ENCODE measurements at regions not wholly inside any gene's neighbourhood (a gene's known extent, or its start where the extent isn't known, plus 50 kb on each side); places are given as distances from the start of the nearest gene placed in this dataset.

DNA sequence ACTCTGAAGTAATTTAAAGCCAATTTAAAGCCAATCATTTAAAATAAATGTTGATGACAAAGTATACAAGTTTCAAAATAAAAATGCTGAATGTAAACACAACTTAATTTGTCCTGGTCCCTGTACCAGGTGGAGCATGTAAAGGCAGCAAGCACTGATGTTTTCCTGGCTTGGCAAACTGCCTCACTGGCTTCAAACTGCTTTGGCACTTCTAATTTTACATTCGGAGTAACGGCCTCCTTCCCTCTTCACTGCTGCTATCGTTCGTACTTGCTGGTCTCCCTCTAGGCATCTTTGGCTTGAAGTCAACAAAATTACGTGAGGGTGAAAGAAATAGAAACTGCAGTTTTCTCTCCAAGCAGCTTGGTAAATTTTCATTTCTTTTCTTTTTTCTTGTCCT lies 287.9 kb downstream of the LTN1 start:
- H3K9me3 ChIP-seq (ENCODE audit: control insufficient read depth, insufficient read depth, low read length): no peaks in the 10 kb centered on the region
- H3K27me3 ChIP-seq (ENCODE audit: control insufficient read depth, low read length): no peaks in the 10 kb centered on the region
- H3K36me3 ChIP-seq (ENCODE audit: control insufficient read depth, low read length): no peaks in the 10 kb centered on the region
- no peaks in the 10 kb centered on the region for H3K79me2 ChIP-seq (ENCODE audit: control insufficient read depth, low read length)
- no peaks in the 10 kb centered on the region for H3F3A ChIP-seq (ENCODE audit: control insufficient read depth, insufficient read depth)
- H3K27ac ChIP-seq (ENCODE audit: low read depth, low read length): no peak overlapping the region
- no peaks in the 10 kb centered on the region for H3K4me1 ChIP-seq (ENCODE audit: control insufficient read depth, low read length)
- no peak overlapping the region for H3K4me2 ChIP-seq (ENCODE audit: low read length)
- H3K9me2 ChIP-seq (replicated peaks; ENCODE audit: control insufficient read depth, low read length): no peaks in the 10 kb centered on the region
- no peak overlapping the region for H3K4me3 ChIP-seq (ENCODE audit: low read length)
- H4K20me1 ChIP-seq (ENCODE audit: control insufficient read depth, insufficient read depth, low read depth, low read length): no peaks in the 10 kb centered on the region
- no peak for TF ChIP-seq EZH2phosphoT487 (IDR thresholded peaks at IDR 0.05; ENCODE audit: borderline replicate concordance, low read length)
- TF ChIP-seq, protein P1, sequence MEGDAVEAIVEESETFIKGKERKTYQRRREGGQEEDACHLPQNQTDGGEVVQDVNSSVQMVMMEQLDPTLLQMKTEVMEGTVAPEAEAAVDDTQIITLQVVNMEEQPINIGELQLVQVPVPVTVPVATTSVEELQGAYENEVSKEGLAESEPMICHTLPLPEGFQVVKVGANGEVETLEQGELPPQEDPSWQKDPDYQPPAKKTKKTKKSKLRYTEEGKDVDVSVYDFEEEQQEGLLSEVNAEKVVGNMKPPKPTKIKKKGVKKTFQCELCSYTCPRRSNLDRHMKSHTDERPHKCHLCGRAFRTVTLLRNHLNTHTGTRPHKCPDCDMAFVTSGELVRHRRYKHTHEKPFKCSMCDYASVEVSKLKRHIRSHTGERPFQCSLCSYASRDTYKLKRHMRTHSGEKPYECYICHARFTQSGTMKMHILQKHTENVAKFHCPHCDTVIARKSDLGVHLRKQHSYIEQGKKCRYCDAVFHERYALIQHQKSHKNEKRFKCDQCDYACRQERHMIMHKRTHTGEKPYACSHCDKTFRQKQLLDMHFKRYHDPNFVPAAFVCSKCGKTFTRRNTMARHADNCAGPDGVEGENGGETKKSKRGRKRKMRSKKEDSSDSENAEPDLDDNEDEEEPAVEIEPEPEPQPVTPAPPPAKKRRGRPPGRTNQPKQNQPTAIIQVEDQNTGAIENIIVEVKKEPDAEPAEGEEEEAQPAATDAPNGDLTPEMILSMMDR (IDR thresholded peaks at IDR 0.05; ENCODE audit: low read depth, low read length, poor library complexity, severe bottlenecking): no peak

DNA sequence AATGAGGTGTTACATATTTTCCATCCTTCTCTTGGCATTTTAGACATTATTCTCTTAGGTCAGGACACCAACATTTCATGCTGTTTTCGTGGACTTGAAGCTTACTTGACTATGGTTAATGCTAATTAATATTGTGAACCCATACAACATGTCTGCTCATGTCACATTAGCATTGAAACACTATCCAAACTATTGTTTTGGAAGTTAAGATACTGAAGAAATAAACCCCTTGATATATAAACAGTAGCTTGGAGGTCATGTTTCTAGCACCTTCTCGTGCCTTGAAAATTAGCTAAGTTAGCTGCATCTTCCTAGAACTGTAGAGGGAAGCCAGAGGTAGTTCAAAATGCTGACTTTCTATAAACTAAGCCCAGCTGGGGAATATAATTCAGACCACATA lies 288.8 kb downstream of the LTN1 start:
- no peak overlapping the region for H3K4me3 ChIP-seq (ENCODE audit: low read length)
- no peaks in the 10 kb centered on the region for H3K36me3 ChIP-seq (ENCODE audit: control insufficient read depth, low read length)
- TF ChIP-seq EZH2phosphoT487 (IDR thresholded peaks at IDR 0.05; ENCODE audit: borderline replicate concordance, low read length): no peak
- TF ChIP-seq, protein P1 (IDR thresholded peaks at IDR 0.05; ENCODE audit: low read depth, low read length, poor library complexity, severe bottlenecking): no peak
- H3K27ac ChIP-seq (ENCODE audit: low read depth, low read length): no peak overlapping the region
- H3F3A ChIP-seq (ENCODE audit: control insufficient read depth, insufficient read depth): no peaks in the 10 kb centered on the region
- no peak overlapping the region for H3K4me2 ChIP-seq (ENCODE audit: low read length)
- no peaks in the 10 kb centered on the region for H3K79me2 ChIP-seq (ENCODE audit: control insufficient read depth, low read length)
- no peaks in the 10 kb centered on the region for H3K27me3 ChIP-seq (ENCODE audit: control insufficient read depth, low read length)
- no peaks in the 10 kb centered on the region for H3K9me3 ChIP-seq (ENCODE audit: control insufficient read depth, insufficient read depth, low read length)
- no peaks in the 10 kb centered on the region for H3K4me1 ChIP-seq (ENCODE audit: control insufficient read depth, low read length)
- H4K20me1 ChIP-seq (ENCODE audit: control insufficient read depth, insufficient read depth, low read depth, low read length): no peaks in the 10 kb centered on the region
- H3K9me2 ChIP-seq (replicated peaks; ENCODE audit: control insufficient read depth, low read length): no peaks in the 10 kb centered on the region

DNA sequence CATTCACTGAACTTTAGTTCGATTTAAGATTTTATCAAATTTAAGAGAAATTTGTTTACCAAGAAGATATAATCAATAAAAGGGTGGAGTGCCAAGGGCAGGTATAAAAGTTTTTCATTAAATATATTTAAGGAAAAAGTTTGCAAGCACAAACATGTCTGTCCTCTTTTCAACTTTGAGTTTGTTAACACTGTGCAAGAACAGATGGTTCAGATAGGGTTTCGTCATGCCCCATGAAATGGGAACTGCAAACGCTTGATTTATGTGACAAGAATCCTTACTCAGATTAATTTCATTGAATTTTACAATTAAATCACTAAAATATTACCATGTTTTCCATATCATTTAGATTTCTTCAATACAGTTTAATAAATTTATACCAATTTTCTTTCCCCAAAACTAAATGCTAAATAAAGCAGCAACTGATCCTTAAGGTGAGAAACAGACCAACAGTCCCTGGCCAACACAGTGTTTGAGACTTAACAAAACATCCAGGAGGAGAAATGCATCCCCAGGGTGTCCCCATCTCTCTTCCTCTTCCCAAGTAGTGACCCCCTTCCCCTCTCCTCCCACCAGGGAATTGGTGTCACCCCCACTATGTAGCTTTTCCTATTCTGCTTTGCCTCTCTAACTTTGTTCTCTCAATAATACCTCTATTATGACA lies 292.9 kb downstream of the LTN1 start:
- Histone ChIP-seq H3K79me2 (ENCODE audit: control insufficient read depth, low read length) (no peaks in the 10 kb centered on the region), H3K4me1 (ENCODE audit: control insufficient read depth, low read length) (no peaks in the 10 kb centered on the region), H3K36me3 (ENCODE audit: control insufficient read depth, low read length) (no peaks in the 10 kb centered on the region), H3K27ac (ENCODE audit: low read depth, low read length) (no peak overlapping the region), H3F3A (ENCODE audit: control insufficient read depth, insufficient read depth) (no peaks in the 10 kb centered on the region), H4K20me1 (ENCODE audit: control insufficient read depth, insufficient read depth, low read depth, low read length) (no peaks in the 10 kb centered on the region), H3K4me3 (ENCODE audit: low read length) (no peak overlapping the region), H3K9me2 (replicated peaks; ENCODE audit: control insufficient read depth, low read length) (no peaks in the 10 kb centered on the region), H3K27me3 (ENCODE audit: control insufficient read depth, low read length) (no peaks in the 10 kb centered on the region), H3K4me2 (ENCODE audit: low read length) (no peak overlapping the region), H3K9me3 (ENCODE audit: control insufficient read depth, insufficient read depth, low read length) (no peaks in the 10 kb centered on the region)
- TF ChIP-seq, protein P1 (IDR thresholded peaks at IDR 0.05; ENCODE audit: low read depth, low read length, poor library complexity, severe bottlenecking): no peak
- no peak for TF ChIP-seq EZH2phosphoT487 (IDR thresholded peaks at IDR 0.05; ENCODE audit: borderline replicate concordance, low read length)
